ENCODE measurements at regions not wholly inside any gene's neighbourhood (a gene's known extent, or its start where the extent isn't known, plus 50 kb on each side); places are given as distances from the start of the nearest gene placed in this dataset.
"Not testable (repeated sequence)": the region's sequence is repeated elsewhere in the genome, so short reads cannot be mapped to it uniquely, and the experiment has no call there.

GRCh38 chr9:102337471-102337870, 599.0 kb upstream of the GRIN3A start:
- not testable (repeated sequence) for H3K4me2 ChIP-seq (ENCODE audit: low read length, poor library complexity, severe bottlenecking); H2BK120ac ChIP-seq (ENCODE audit: low read depth, low read length); H3K79me1 ChIP-seq (replicated peaks; ENCODE audit: low read length, poor library complexity, severe bottlenecking); H2BK12ac ChIP-seq (ENCODE audit: low read length in 2 of 2); H3K18ac ChIP-seq (ENCODE audit: low read depth in 1 of 2, low read length in 2 of 2); H4K8ac ChIP-seq (ENCODE audit: low read length); H2BK5ac ChIP-seq (ENCODE audit: low read depth, low read length, poor library complexity, severe bottlenecking); H3K27ac ChIP-seq (ENCODE audit: low read length, poor library complexity, severe bottlenecking); H3K14ac ChIP-seq (ENCODE audit: low read length in 2 of 2); H3K36me3 ChIP-seq (ENCODE audit: control insufficient read depth in 1 of 2, insufficient read depth in 2 of 2, low read depth in 1 of 2, low read length in 2 of 2); H3K4me3 ChIP-seq (ENCODE audit: insufficient read depth in 1 of 2, low read depth in 1 of 2, low read length in 2 of 2); H3K4me1 ChIP-seq (ENCODE audit: control insufficient read depth, insufficient read depth, low read depth, low read length); H3K4ac ChIP-seq (ENCODE audit: low read depth in 1 of 2, low read length in 2 of 2); H3K9ac ChIP-seq (ENCODE audit: low read length); H3K23ac ChIP-seq (ENCODE audit: low read length in 2 of 2); H4K91ac ChIP-seq (ENCODE audit: low read length); H3K27me3 ChIP-seq (ENCODE audit: control insufficient read depth in 1 of 2, insufficient read depth in 1 of 2, low read length in 2 of 2); H3K9me3 ChIP-seq (ENCODE audit: control insufficient read depth, low read length); H2AFZ ChIP-seq (ENCODE audit: low read depth, low read length); H2BK15ac ChIP-seq (ENCODE audit: low read depth, poor library complexity, severe bottlenecking); DNase-seq; H2AK5ac ChIP-seq (ENCODE audit: low read length, severe bottlenecking)
- WGBS: 64% methylated on average over 6 of the region's 6 CpGs

GRCh38 chr9:102309379-102309778, 570.9 kb upstream of the GRIN3A start:
- no peak overlapping the region for H3K4me3 ChIP-seq (ENCODE audit: insufficient read depth in 1 of 2, low read depth in 1 of 2, low read length in 2 of 2)
- 90% methylated on average over 1 of the region's 1 CpG for WGBS
- H3K14ac ChIP-seq (ENCODE audit: low read length in 2 of 2): no peak overlapping the region
- H3K9ac ChIP-seq (ENCODE audit: low read length): no peak overlapping the region
- H3K27me3 ChIP-seq (ENCODE audit: control insufficient read depth in 1 of 2, insufficient read depth in 1 of 2, low read length in 2 of 2): no peaks in the 10 kb centered on the region
- H3K9me3 ChIP-seq (ENCODE audit: control insufficient read depth, low read length): peaks cover 11% of the 10 kb centered on the region
- no peak overlapping the region for H4K91ac ChIP-seq (ENCODE audit: low read length)
- H3K23ac ChIP-seq (ENCODE audit: low read length in 2 of 2): no peak overlapping the region
- no peak overlapping the region for H4K8ac ChIP-seq (ENCODE audit: low read length)
- H3K18ac ChIP-seq (ENCODE audit: low read depth in 1 of 2, low read length in 2 of 2): no peak overlapping the region
- H2BK5ac ChIP-seq (ENCODE audit: low read depth, low read length, poor library complexity, severe bottlenecking): no peak overlapping the region
- no peak overlapping the region for H2AFZ ChIP-seq (ENCODE audit: low read depth, low read length)
- no peak for DNase-seq
- H3K79me1 ChIP-seq (replicated peaks; ENCODE audit: low read length, poor library complexity, severe bottlenecking): no peaks in the 10 kb centered on the region
- H3K4ac ChIP-seq (ENCODE audit: low read depth in 1 of 2, low read length in 2 of 2): no peak overlapping the region
- H3K4me2 ChIP-seq (ENCODE audit: low read length, poor library complexity, severe bottlenecking): no peak overlapping the region
- no peak overlapping the region for H2BK12ac ChIP-seq (ENCODE audit: low read length in 2 of 2)
- no peaks in the 10 kb centered on the region for H3K4me1 ChIP-seq (ENCODE audit: control insufficient read depth, insufficient read depth, low read depth, low read length)
- H2BK15ac ChIP-seq (ENCODE audit: low read depth, poor library complexity, severe bottlenecking): no peak overlapping the region
- no peaks in the 10 kb centered on the region for H3K36me3 ChIP-seq (ENCODE audit: control insufficient read depth in 1 of 2, insufficient read depth in 2 of 2, low read depth in 1 of 2, low read length in 2 of 2)
- no peak overlapping the region for H2AK5ac ChIP-seq (ENCODE audit: low read length, severe bottlenecking)
- no peak overlapping the region for H2BK120ac ChIP-seq (ENCODE audit: low read depth, low read length)
- H3K27ac ChIP-seq (ENCODE audit: low read length, poor library complexity, severe bottlenecking): no peak overlapping the region

- Histone ChIP-seq H2BK5ac (ENCODE audit: low read depth, low read length, poor library complexity, severe bottlenecking) (no peak overlapping the region), H3K36me3 (ENCODE audit: control insufficient read depth in 1 of 2, insufficient read depth in 2 of 2, low read depth in 1 of 2, low read length in 2 of 2) (no peaks in the 10 kb centered on the region), H2BK12ac (ENCODE audit: low read length in 2 of 2) (no peak overlapping the region), H2AK5ac (ENCODE audit: low read length, severe bottlenecking) (no peak overlapping the region), H3K27ac (ENCODE audit: low read length, poor library complexity, severe bottlenecking) (no peak overlapping the region), H3K14ac (ENCODE audit: low read length in 2 of 2) (no peak overlapping the region), H3K4me1 (ENCODE audit: control insufficient read depth, insufficient read depth, low read depth, low read length) (no peaks in the 10 kb centered on the region), H3K9me3 (ENCODE audit: control insufficient read depth, low read length) (no peaks in the 10 kb centered on the region), H3K9ac (ENCODE audit: low read length) (no peak overlapping the region), H3K23ac (ENCODE audit: low read length in 2 of 2) (no peak overlapping the region), H3K4me2 (ENCODE audit: low read length, poor library complexity, severe bottlenecking) (no peak overlapping the region), H4K91ac (ENCODE audit: low read length) (no peak overlapping the region), H2AFZ (ENCODE audit: low read depth, low read length) (no peak overlapping the region), H3K4me3 (ENCODE audit: insufficient read depth in 1 of 2, low read depth in 1 of 2, low read length in 2 of 2) (no peak overlapping the region), H3K4ac (ENCODE audit: low read depth in 1 of 2, low read length in 2 of 2) (no peak overlapping the region), H2BK15ac (ENCODE audit: low read depth, poor library complexity, severe bottlenecking) (no peak overlapping the region), H4K8ac (ENCODE audit: low read length) (no peak overlapping the region), H2BK120ac (ENCODE audit: low read depth, low read length) (no peak overlapping the region), H3K18ac (ENCODE audit: low read depth in 1 of 2, low read length in 2 of 2) (no peak overlapping the region), H3K27me3 (ENCODE audit: control insufficient read depth in 1 of 2, insufficient read depth in 1 of 2, low read length in 2 of 2) (no peaks in the 10 kb centered on the region), H3K79me1 (replicated peaks; ENCODE audit: low read length, poor library complexity, severe bottlenecking) (no peaks in the 10 kb centered on the region)
- DNase-seq: no peak
- no CpG with 5 or more reads among the region's 3 CpGs for WGBS
Observed at GRCh38 chr9:102295188-102295587, 556.7 kb upstream of the GRIN3A start.

- no peak overlapping the region for H2BK120ac ChIP-seq (ENCODE audit: low read depth, low read length)
- WGBS: 61% methylated on average over 2 of the region's 2 CpGs
- H3K4me3 ChIP-seq (ENCODE audit: insufficient read depth in 1 of 2, low read depth in 1 of 2, low read length in 2 of 2): peak overlapping the region in 1 of 2 experiments; percentile 36
- H3K4ac ChIP-seq (ENCODE audit: low read depth in 1 of 2, low read length in 2 of 2): no peak overlapping the region
- DNase-seq: no peak
- no peaks in the 10 kb centered on the region for H3K27me3 ChIP-seq (ENCODE audit: control insufficient read depth in 1 of 2, insufficient read depth in 1 of 2, low read length in 2 of 2)
- no peak overlapping the region for H3K14ac ChIP-seq (ENCODE audit: low read length in 2 of 2)
- H3K23ac ChIP-seq (ENCODE audit: low read length in 2 of 2): no peak overlapping the region
- no peak overlapping the region for H4K91ac ChIP-seq (ENCODE audit: low read length)
- no peaks in the 10 kb centered on the region for H3K36me3 ChIP-seq (ENCODE audit: control insufficient read depth in 1 of 2, insufficient read depth in 2 of 2, low read depth in 1 of 2, low read length in 2 of 2)
- no peak overlapping the region for H2BK12ac ChIP-seq (ENCODE audit: low read length in 2 of 2)
- H3K9ac ChIP-seq (ENCODE audit: low read length): no peak overlapping the region
- H3K27ac ChIP-seq (ENCODE audit: low read length, poor library complexity, severe bottlenecking): no peak overlapping the region
- no peak overlapping the region for H3K18ac ChIP-seq (ENCODE audit: low read depth in 1 of 2, low read length in 2 of 2)
- H4K8ac ChIP-seq (ENCODE audit: low read length): no peak overlapping the region
- H2AFZ ChIP-seq (ENCODE audit: low read depth, low read length): no peak overlapping the region
- no peaks in the 10 kb centered on the region for H3K79me1 ChIP-seq (replicated peaks; ENCODE audit: low read length, poor library complexity, severe bottlenecking)
- H3K4me2 ChIP-seq (ENCODE audit: low read length, poor library complexity, severe bottlenecking): no peak overlapping the region
- no peak overlapping the region for H2AK5ac ChIP-seq (ENCODE audit: low read length, severe bottlenecking)
- peaks cover 7% of the 10 kb centered on the region for H3K9me3 ChIP-seq (ENCODE audit: control insufficient read depth, low read length)
- H2BK15ac ChIP-seq (ENCODE audit: low read depth, poor library complexity, severe bottlenecking): no peak overlapping the region
- no peak overlapping the region for H2BK5ac ChIP-seq (ENCODE audit: low read depth, low read length, poor library complexity, severe bottlenecking)
- H3K4me1 ChIP-seq (ENCODE audit: control insufficient read depth, insufficient read depth, low read depth, low read length): no peaks in the 10 kb centered on the region
Observed at GRCh38 chr9:102273952-102274351, 535.5 kb upstream of the GRIN3A start.
